GM12878 (cell line): ENCODE measurements at regions not wholly inside any gene's neighbourhood (a gene's known extent, or its start where the extent isn't known, plus 50 kb on each side); places are given as distances from the start of the nearest gene placed in this dataset.

Source experiments
- ATAC-seq: fragments of 200-7000 bp; cut with Tn5 transposase; 3 replicates; pipeline ENCODE4 v1.9.1; 2020; ENCODE audit warnings: mild to moderate bottlenecking, moderate library complexity
- BruUV-seq: library from RNA; stranded (reverse); fragments of 400-500 nt; replicated peaks from 2 replicates; lab custom pipeline; 2021; lab: Mats Ljungman, UMichigan
- CTCF ChIA-PET: fragments of 300-600 bp; sonication (Branson Sonifier 250); formaldehyde crosslinking; extraction: SDS; loops from one replicate; lab custom pipeline; 2021; ENCODE audit warnings: inconsistent platforms; lab: Yijun Ruan, JAX
- POLR2A ChIA-PET: fragments of 350-600 bp; formaldehyde crosslinking; extraction: SDS; loops from one replicate; lab custom pipeline; 2021; ENCODE audit warnings: inconsistent platforms; lab: Charles Lee
- RAD21 ChIA-PET: fragments of 300-600 bp; sonication (Branson Sonifier 250); formaldehyde crosslinking; loops from one replicate; lab custom pipeline; 2023; ENCODE audit warnings: antibody characterized with exemption; ENCODE audit not compliant: unreplicated experiment; lab: Charles Lee
- SMC1A ChIA-PET: fragments of 300-600 bp; sonication (Branson Sonifier 250); formaldehyde crosslinking; loops from one replicate; lab custom pipeline; 2023; ENCODE audit not compliant: unreplicated experiment, uncharacterized antibody; lab: Charles Lee
- DNase-seq: peaks from one replicate; pipeline ENCODE4 v3.0.0-alpha.2; 2011; ENCODE audit warnings: low read depth, low spot score
- FAIRE-seq: peaks from 3 replicates; lab custom pipeline; 2011; peaks lifted over from hg19 to GRCh38; lab: Jason Lieb, UNC
- H2AFZ ChIP-seq: 2 replicates; pipeline ENCODE4 v1.6.0; 2011; ENCODE audit warnings: low read depth, low read length, control low read depth; ENCODE audit not compliant: control insufficient read depth
- H3K27ac ChIP-seq: 2 replicates; pipeline ENCODE4 v1.5.1; 2011; ENCODE audit warnings: control low read depth; ENCODE audit not compliant: control insufficient read depth, insufficient read depth
- H3K27me3 ChIP-seq, 2 experiments: replicated peaks in 1 of 2; 2 replicates each; pipeline versions ENCODE4 v1.6.0 to v1.6.1; 2011; ENCODE audit warnings: low read length in 1 of 2; ENCODE audit not compliant: control insufficient read depth in 2 of 2, insufficient read depth in 2 of 2
- H3K36me3 ChIP-seq, 2 experiments: 2 replicates each; pipeline ENCODE4 v1.5.1; 2011; ENCODE audit warnings: low read length in 1 of 2; ENCODE audit not compliant: control insufficient read depth in 2 of 2, insufficient read depth in 2 of 2
- H3K4me1 ChIP-seq: 2 replicates; pipeline ENCODE4 v1.6.1; 2011; ENCODE audit warnings: mild to moderate bottlenecking, low read length, moderate library complexity, mixed read lengths; ENCODE audit not compliant: control insufficient read depth, insufficient read depth
- H3K4me2 ChIP-seq: 2 replicates; pipeline ENCODE4 v1.6.0; 2011; ENCODE audit warnings: control low read depth; ENCODE audit not compliant: control insufficient read depth, insufficient read depth
- H3K4me3 ChIP-seq: fragments of 200-600 bp; sonication (generic); 2 replicates; pipeline ENCODE4 v1.5.1; 2016
- H3K79me2 ChIP-seq: 2 replicates; pipeline ENCODE4 v1.6.0; 2011; ENCODE audit warnings: low read length; ENCODE audit not compliant: control insufficient read depth, insufficient read depth
- H3K9ac ChIP-seq: 2 replicates; pipeline ENCODE4 v1.8.0; 2011; ENCODE audit warnings: low read length, control low read depth, mixed read lengths; ENCODE audit not compliant: control insufficient read depth, insufficient read depth
- H3K9me3 ChIP-seq: replicated peaks from 3 replicates; pipeline ENCODE4 v1.5.1; 2011; ENCODE audit warnings: mild to moderate bottlenecking, low read length; ENCODE audit not compliant: control insufficient read depth, insufficient read depth
- H4K20me1 ChIP-seq: 2 replicates; pipeline ENCODE4 v1.6.0; 2011; ENCODE audit not compliant: control insufficient read depth, insufficient read depth
- BACH1 ChIP-seq: fragments of 450-650 bp; IDR thresholded peaks from 2 replicates; pipeline ENCODE4 v1.6.1; 2017; ENCODE audit warnings: mild to moderate bottlenecking, borderline replicate concordance
- BMI1 ChIP-seq: fragments of 450-650 bp; IDR thresholded peaks from 2 replicates; pipeline ENCODE4 v1.6.1; 2016; ENCODE audit warnings: mild to moderate bottlenecking, moderate library complexity, borderline replicate concordance
- CBX3 ChIP-seq: fragments of 200-600 bp; sonication (generic); IDR thresholded peaks from 2 replicates; pipeline ENCODE4 v1.6.1; 2016; ENCODE audit warnings: low read depth, borderline replicate concordance
- E2F4 ChIP-seq: IDR thresholded peaks from 2 replicates; pipeline ENCODE4 v1.6.1; 2012; ENCODE audit warnings: low read depth, low read length, improper control_type of control experiment
- EZH2 ChIP-seq: IDR thresholded peaks from 2 replicates; pipeline ENCODE4 v1.6.1; 2012; ENCODE audit warnings: low read depth, mild to moderate bottlenecking, control low read depth, inconsistent platforms, low read length, borderline replicate concordance; ENCODE audit not compliant: control insufficient read depth
- FOXK2 ChIP-seq: fragments of 450-650 bp; IDR thresholded peaks from 2 replicates; pipeline ENCODE4 v1.6.1; 2017; ENCODE audit warnings: mild to moderate bottlenecking, moderate library complexity
- HDAC6 ChIP-seq: fragments of 200-600 bp; sonication (generic); IDR thresholded peaks from one replicate; pipeline ENCODE4 v1.8.0; 2017; ENCODE audit warnings: antibody characterized with exemption; ENCODE audit not compliant: unreplicated experiment
- HSF1 ChIP-seq: fragments of 150-350 bp; IDR thresholded peaks from 2 replicates; pipeline ENCODE4 v1.6.1; 2014; ENCODE audit warnings: mild to moderate bottlenecking, low read depth, low read length
- IRF4 ChIP-seq: IDR thresholded peaks from 2 replicates; pipeline ENCODE4 v1.6.1; 2011; ENCODE audit warnings: low read depth, low read length
- MYC ChIP-seq: IDR thresholded peaks from 2 replicates; pipeline ENCODE4 v1.6.1; 2011; ENCODE audit warnings: mild to moderate bottlenecking, low read length, moderate library complexity, inconsistent platforms; ENCODE audit not compliant: insufficient read depth, insufficient replicate concordance, insufficient read length, severe bottlenecking
- NR2C1 ChIP-seq: fragments of 450-650 bp; IDR thresholded peaks from 2 replicates; pipeline ENCODE4 v1.6.1; 2017; ENCODE audit warnings: antibody characterized with exemption, mild to moderate bottlenecking, moderate library complexity
- PAX8 ChIP-seq: fragments of 450-650 bp; IDR thresholded peaks from 2 replicates; pipeline ENCODE4 v1.6.1; 2017; ENCODE audit warnings: mild to moderate bottlenecking, moderate library complexity
- POLR2AphosphoS5 ChIP-seq: IDR thresholded peaks from 2 replicates; pipeline ENCODE4 v1.6.1; 2011; ENCODE audit warnings: mild to moderate bottlenecking, low read length, inconsistent platforms
- SKIL ChIP-seq: fragments of 450-650 bp; IDR thresholded peaks from 2 replicates; pipeline ENCODE4 v1.6.1; 2017; ENCODE audit warnings: mild to moderate bottlenecking, low read depth, inconsistent platforms; ENCODE audit not compliant: poor library complexity, severe bottlenecking
- SP1 ChIP-seq: IDR thresholded peaks from one replicate; pipeline ENCODE4 v1.6.1; 2011; ENCODE audit warnings: low read depth, low read length
- SUPT20H ChIP-seq: IDR thresholded peaks from 2 replicates; pipeline ENCODE4 v1.6.1; 2011; ENCODE audit warnings: low read depth, mild to moderate bottlenecking, low read length, moderate library complexity, borderline replicate concordance; ENCODE audit not compliant: control insufficient read depth
- ZNF217 ChIP-seq: fragments of 450-650 bp; IDR thresholded peaks from 2 replicates; pipeline ENCODE4 v1.6.1; 2017; ENCODE audit warnings: antibody characterized with exemption, mild to moderate bottlenecking
- in situ Hi-C: fragments of 300-500 bp; cut with MboI; formaldehyde crosslinking; loops from 9 replicates; pipeline ENCODE4 v1.14.3; 2018; ENCODE audit warnings: mixed read lengths
- intact Hi-C: fragments of 100-400 bp; cut with micrococcal nuclease; formaldehyde crosslinking; loops from one replicate; pipeline ENCODE4 v1.14.2; 2022; ENCODE audit not compliant: unreplicated experiment

- no peak for TF ChIP-seq IRF4
- no peak for TF ChIP-seq CBX3
- no peak for TF ChIP-seq BMI1
- TF ChIP-seq POLR2AphosphoS5: no peak
- no peak for TF ChIP-seq SKIL
- TF ChIP-seq PAX8: no peak
- TF ChIP-seq NR2C1: no peak
Measured at GRCh38 chr5:104082754-104083153, 520.2 kb upstream of the NUDT12 start (continued).

- no peak overlapping the region for H3K27ac ChIP-seq
- no TSS peak for BruUV-seq
- intact Hi-C loops (no loop called here), in situ Hi-C loops (no loop called here)
- TF ChIP-seq SP1 (no peak), E2F4 (no peak), EZH2 (no peak), MYC (no peak), SUPT20H (no peak), HSF1 (no peak), ZNF217 (no peak), BACH1 (no peak), HDAC6 (no peak), FOXK2 (no peak)
- no peak overlapping the region for H3K4me3 ChIP-seq
- ATAC-seq (no peak), FAIRE-seq (no peak), DNase-seq (no peak)
- no peaks in the 10 kb centered on the region for H3K4me1 ChIP-seq
- ChIA-PET RAD21 (no interaction called here), SMC1A (no interaction called here), CTCF (interaction anchor here (1.5 kb wide), 1 partner anchor 199 kb away, joined by 4 read pairs; no protein-coding TSS in a partner anchor), POLR2A (no interaction called here)
- no peaks in the 10 kb centered on the region for H3K36me3 ChIP-seq
- no peaks in the 10 kb centered on the region for H3K79me2 ChIP-seq
- H3K9me3 ChIP-seq: no peaks in the 10 kb centered on the region
- no peak overlapping the region for H2AFZ ChIP-seq
- H3K27me3 ChIP-seq: no peaks in the 10 kb centered on the region
- H3K4me2 ChIP-seq: no peak overlapping the region
- no peak overlapping the region for H3K9ac ChIP-seq
- no peaks in the 10 kb centered on the region for H4K20me1 ChIP-seq
Measured at GRCh38 chr5:104081232-104081631, 518.6 kb upstream of the NUDT12 start.
